ENCODE measurements at regions not wholly inside any gene's neighbourhood (a gene's known extent, or its start where the extent isn't known, plus 50 kb on each side); places are given as distances from the start of the nearest gene placed in this dataset.

DNA sequence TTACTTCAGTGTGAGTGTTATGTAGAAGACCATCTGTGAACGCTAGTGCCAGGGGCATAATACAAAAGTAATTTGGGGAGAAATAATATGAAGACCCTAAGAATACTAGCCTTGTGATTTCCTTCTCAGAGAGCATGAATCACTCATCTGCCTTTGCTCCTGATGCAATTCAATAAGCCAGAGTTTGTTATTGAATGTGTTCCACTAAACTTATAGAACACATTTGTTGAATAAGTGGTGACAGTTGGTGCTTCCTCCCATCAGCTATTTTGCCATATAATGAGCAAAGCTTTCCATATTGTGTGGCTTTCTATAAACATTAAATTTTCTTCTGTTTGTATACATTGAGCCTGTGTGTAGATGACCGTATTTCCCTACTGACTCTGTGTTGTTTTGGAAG lies 136.4 kb upstream of the QRFPR start:
- no peak for DNase-seq

DNA sequence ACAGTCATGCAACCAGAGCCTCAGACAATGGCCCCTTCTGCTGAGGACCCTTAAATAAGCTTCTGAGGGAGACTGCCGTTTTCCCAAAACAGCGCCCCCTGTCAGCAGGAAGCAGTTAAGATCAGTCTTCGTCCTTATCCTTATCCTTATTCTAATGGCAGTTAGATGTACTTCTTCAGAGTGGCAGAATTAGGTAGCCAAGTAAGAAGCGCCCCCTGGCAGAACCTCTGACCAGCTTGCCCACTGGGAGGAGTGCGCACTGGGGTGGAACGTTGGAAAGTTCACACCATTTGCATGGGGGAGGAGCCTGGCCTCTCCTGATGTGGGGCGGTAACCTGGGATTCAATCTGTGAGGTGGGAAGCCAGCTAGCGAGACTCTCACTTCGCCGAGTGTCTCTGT lies 133.6 kb upstream of the QRFPR start:
- no peak for DNase-seq

DNA sequence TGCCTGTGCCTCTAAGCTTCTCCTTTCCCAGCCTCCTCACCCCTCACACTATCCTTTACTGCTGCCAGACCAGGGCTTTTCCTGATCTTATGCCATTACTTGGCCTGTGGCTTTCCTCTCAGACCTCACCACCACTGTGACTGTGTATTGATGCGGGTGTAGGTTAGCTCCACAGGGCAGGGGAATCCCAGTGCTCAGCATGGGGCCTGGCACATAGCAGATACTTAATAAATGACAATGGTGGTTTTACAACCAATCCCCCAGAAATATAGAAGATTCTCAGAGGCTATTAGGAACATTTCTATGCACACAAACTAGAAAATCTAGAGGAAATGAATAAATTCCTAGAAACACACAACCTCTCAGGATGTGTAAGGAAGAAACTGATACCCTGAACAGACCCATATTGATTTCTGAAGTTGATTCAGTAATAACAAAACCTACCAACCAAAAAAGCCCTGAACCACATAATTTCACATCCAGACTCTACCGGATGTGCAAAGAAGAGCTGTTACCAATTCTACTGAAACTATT lies 129.6 kb upstream of the QRFPR start:
- DNase-seq = no peak

DNA sequence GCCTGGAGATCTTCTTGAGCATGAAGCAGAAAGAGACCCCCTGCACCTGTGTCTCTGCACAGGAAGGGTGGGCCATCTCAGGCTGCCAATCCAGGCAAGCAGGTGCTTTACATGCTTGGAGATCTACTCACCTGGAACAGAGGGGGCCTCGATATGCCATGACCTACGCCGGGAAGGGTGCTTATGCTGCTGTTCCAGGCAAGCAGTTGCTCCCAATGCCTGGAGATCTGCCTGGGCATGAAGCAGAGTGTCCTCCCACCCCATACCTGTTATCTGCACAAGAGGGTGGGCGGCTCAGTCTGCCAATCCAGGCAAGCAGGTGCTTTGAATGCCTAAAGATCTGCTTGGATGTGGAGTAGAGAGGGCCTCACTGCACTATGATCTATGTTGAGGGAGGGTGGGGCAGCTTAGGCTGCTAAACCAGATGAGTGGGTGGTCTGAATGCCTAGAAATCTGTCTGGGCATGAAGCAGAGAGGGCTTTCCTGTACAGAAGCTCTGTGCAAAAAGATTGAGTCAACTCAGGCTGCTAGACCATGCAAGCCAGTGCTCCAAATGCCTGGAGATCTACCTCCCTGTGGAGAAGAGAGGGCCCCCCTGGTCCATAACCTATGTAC lies 104.5 kb upstream of the QRFPR start:
- DNase-seq = no peak

DNA sequence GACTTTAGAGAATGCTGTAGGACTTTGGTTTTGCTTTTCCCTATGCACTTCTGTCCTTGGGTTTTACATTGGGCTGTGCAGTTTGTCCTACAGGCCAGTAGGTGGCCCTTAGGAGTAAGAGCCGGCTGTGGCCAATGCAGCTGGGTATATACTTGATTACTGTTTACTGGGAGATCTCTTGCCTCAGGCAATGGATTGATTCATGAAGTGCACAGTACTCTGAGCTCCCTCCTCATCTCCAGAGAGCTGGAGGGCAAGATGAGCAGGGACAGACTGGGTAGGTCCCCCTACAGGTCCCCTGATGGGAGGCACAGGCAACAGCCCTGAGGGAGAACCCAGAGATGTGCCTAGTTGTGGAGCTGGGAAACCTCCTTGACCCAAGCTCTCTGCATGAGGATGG lies 103.8 kb upstream of the QRFPR start:
- DNase-seq = no peak

DNA sequence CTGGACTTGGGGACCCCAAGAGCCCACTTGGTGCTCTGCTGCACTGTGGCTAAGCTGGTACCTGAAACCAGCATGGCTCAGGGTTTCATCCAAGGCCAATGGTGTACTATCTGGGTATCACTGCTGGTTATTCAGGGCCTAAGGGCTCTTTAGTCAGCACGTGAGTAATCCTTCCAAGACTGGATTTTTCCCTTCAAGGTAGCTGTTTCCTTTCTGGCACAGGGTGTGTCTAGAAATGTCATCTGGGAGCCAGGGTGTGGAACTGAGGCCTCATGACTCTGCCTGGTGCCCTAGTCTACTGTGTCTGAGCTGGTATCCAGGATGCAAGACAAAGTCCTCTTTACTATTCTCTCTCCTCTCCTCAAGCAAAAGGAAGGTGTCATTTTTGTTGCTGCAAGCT lies 99.0 kb upstream of the QRFPR start:
- no peak for DNase-seq

DNA sequence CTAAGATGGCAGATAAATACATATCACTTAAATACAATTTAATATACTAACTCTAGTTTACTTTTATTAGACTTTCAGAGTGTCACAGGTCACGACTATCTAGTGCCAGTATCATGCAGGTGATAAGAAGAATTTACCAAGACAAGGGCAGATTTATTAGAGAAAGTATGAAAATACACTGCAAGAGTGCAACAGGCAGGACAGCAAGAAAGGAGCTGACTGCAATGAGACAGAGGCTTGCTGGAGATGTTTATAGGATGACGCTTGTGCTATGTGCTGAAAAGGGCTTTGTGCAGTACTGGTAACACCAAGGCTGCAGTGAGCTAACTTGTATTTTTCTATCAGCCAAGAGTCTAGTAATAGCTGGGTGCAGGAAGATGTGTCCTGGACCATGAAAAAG lies 96.7 kb upstream of the QRFPR start:
- no peak for DNase-seq

DNA sequence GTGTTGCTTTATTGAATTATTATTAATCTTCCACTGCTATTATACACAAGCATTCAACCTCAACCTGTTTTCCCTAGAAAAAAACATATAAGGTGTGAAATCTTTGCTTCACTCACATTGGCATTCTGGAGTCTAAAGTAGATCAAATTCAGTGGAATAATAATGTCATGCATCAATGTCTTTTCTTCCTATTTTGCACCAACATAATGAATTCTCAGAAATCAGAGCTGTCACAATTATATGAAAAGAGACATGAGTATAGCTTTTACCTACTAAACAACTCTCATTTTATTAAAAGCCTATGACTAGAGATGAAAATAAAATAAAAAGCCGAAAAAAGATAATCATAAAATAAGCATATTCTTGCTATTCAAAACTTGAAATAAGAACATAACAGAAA lies 96.3 kb upstream of the QRFPR start:
- DNase-seq = no peak

DNA sequence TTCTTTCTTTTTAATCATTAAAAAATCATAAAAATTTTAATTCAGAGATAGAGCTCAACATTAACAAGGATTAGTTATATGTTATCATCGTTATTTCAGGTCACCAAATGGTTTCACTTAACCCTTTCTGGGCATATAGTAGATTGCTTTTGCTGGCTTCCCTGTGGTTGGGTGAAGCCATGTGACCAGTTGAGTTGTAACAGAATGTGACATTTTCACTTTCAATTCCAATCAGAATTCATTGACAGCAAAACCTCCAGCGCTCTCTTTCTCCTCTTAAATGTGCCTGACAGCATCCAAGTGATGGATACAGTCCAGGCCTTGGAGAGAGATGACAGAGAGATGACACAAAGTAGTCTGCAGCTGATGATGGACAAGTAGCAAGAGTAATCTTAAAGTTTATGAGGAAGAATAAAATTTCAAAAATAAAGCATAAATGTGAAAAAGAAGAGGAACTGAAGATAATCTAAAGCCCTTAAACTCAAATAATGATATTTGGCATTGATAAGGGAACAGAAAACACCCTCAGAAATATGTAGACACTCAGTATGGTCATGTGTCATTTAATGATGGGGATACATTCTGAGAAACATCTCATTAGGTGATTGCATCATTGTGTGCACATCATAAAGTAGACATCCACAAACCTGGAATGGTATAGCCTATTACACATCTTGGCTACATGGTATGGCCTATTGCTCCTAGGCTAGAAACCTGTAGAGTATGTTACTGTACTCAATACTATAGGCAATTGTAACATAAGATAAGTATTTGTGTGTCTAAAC lies 92.3 kb upstream of the QRFPR start:
- no peak for DNase-seq

DNA sequence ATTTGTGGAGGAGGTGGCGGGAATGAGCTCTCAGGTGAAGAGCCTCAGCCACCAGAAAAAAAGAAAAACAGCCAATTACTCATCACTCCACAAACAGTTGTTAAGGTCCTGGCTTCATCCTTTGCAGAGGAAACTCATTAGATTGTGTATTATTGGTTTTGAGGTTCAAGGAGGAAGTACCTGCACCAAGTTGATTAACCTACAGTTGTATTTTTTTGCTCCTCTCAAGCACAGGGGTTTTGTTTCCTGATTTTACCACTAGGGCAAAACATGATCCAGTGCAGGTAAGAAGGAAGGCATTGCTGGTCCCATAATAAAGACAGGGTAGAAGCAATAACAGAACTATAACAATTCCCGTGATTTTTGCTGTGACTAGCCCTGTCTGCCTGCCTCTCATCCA lies 84.0 kb upstream of the QRFPR start:
- no peak for DNase-seq

DNA sequence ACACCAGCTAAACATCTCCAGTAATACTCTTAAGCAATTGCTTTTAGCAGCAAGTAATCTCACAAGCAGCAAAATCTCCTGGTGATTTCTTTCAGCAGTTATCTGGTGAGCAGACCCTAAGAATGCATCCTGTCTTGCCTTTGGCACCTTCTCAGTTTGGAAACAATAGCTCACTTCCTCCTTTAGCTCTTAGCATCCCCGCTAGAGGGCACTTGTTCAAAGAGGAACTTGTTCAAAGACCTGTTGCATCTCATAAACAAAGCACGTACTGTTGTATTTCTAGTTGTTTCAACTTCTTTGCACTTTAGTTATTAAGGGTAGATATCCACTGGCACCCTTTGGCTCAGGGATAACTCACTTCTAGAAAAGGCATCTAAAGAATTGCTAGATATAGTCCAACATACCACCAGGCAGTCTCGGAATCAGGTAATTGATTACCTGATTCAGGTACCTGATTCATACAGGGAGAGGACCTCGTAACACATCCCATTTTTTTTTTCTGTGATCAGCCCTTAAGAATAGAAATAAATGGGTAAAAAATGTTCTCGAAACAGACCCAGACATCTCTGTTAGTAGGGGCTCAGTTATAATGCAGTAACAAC lies 81.9 kb upstream of the QRFPR start:
- no peak for DNase-seq

DNA sequence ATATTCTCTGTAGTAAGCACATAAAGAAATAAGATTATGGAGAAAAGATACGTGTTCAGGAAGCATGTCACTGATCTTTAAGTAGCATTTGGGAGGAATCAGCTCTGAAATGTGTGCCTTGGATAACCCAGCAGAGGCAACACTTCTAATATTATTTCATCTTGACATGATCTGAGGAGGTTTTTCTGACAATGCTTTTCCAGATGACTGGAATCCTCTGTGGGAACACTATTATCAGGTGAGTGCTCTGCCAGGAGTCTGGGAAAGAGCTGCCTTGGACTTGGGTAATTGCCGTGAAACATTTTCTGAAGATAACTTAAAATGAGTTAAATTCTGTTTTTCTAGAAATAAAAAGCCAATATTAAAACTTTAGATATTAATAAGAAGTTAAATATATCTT lies 78.2 kb upstream of the QRFPR start:
- DNase-seq = no peak

DNA sequence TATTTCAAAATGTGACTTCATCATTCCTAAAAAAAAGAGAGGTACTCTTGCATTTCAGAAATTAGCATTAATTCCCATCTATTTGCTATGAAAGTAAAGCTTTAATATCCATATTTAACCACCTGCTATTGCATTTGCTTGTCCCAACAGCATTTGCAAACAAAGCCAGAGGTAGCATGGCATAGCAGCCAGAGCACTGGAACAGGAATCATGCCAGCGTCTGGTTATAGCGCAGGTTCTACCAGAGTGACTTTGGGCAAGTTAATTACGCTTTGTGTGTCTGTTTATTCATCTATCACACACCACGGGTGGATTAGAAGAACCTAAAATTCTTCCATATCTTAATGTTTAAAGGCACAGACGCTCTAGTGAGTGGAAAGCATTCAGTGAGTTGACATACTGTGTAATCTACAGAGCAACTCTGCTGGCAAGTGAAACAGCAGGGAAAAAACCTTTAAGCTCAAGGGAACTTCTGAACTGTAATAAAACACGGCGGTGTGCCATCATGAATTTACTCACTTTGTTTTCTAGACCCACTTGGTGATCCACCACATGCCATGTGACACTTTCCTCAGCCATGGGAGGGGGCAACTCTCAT lies 76.6 kb upstream of the QRFPR start:
- DNase-seq = no peak

DNA sequence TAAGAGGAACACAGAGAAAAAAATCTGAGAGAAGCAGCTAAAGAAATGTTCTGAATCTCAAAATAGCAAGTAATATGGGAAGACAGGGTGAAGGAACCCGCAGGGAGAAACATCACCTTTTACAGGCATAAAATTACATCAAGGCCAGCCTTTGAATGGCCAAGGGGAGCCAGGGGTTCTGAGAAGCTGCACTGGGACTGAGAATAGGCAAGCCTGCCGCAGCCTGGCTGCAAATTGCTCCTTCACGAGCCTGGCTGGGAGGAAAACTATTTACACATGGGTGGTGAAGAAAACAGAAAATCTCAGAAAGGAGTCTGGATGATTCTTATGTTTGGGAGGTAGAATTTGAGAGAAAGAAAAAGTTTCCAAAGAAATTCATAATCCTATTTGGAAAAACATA lies 74.5 kb upstream of the QRFPR start:
- no peak for DNase-seq

DNA sequence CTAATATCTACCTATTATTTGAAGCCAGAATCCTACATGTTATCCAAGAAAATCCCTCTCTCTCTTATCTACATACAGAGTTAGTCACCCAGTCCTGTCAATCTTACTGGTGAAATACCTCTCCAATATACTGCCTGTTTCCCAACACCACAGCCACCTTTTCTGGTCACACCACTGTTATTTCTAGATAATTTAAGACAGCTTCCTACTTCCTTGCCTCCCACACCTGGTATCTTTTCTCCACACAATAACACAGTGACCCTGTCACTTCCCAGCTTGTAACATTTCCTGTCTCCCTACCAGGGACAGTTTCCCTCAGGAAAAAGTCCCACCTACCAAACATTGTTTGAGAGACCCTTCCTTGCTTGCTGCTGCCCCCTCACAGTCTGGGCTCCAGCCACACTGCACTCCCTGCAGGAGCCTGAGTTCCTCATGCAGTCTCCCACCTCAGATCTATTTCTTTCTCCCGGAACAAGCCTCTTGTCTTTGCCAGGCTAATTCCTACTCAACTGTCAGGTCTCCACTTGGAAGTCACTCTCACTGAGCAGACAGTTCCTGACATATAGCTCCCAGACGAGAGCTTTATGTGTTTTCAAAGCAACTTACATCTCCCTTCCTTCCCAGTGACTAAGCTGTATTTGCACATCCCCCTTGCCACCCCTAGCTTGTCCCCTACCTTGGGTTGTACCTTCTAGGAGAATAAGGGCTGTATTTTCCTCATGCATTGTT lies 73.6 kb upstream of the QRFPR start:
- no peak for DNase-seq

DNA sequence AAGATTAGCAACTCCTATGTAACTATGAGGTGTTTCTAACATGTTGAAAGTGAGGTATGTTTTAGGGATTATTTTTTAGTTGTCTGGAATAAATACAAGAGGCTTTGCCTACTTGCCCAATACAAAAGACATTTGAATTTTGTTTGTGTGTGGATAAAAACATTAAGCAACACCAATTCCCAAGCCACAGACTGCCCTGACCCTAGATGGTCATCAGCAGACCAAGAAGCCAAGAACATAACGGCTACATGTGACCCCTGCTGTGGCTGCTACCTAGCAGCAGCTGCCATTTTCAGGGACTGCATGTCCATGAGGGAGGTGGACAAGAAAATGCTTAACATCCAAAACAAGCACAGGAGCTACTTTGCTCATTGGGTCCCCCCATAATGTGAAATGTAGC lies 70.5 kb upstream of the QRFPR start:
- DNase-seq = no peak

DNA sequence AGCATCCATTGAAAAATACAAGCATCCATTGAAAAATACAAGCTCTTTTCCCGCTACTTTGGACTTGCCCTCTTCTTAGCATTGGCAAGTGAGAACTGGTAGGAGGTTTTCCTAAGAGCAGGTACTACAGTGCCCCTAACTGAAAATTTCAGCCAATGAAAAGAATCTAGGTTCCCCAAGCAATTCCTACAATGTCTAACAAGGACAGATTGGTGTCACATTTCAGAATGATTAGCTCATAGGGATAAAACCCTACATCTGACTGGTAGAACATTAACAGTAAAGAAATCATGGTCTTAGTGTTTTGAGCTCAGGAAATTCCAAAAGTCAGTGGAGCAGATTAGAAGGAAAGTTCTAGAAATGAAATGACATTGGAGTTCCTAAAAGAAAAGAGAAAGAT lies 68.6 kb upstream of the QRFPR start:
- DNase-seq = no peak

DNA sequence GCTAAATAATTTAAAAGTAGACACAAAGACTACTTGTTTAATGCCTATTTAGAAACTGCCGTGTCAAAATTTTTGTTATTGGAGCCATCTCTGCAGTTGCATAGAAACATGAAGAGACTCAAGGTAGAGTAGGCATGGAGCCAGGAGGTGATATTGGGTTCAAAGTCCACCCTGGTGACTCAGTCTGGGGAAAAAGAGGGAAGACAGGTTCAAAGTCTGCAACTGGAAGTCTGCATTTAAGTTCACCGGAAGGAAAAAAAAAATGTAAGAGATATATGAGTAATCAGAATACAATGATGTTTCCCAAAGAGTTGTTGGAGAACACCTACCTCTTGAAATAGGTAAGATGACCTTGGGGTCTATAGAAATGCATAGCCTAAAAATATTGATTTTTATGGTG lies 67.4 kb upstream of the QRFPR start:
- DNase-seq = no peak

DNA sequence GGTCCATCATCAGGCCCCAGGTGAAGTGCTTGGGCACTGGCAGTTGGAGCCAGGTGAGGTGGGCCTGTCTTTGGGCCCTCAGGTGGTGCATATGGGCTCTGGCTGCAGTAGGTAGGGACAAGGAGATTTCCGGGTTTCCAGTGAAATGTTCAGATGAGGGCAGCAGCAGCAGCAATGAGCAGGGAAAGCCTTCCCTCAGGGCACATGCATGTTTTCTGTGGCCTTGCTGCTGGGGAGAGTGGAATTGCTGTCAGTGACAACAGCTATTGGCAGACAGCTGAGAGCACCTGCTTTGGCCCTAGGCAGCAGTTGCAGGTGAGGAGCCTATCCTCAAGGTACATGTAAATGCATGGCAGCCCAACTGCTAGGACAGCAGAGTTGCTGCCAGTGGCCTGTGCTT lies 58.9 kb upstream of the QRFPR start:
- DNase-seq = no peak
